Glutamatergic neuron (in vitro differentiated cells): ENCODE measurements at regions not wholly inside any gene's neighbourhood (a gene's known extent, or its start where the extent isn't known, plus 50 kb on each side); places are given as distances from the start of the nearest gene placed in this dataset.

Source experiments
- DNase-seq: peaks from one replicate; pipeline ENCODE4 v3.0.0; 2022
- H3K27ac Mint-ChIP-seq: one replicate; pipeline ENCODE4 v1.8.0; 2020; ENCODE audit warnings: mild to moderate bottlenecking, mixed read lengths, inconsistent platforms; ENCODE audit not compliant: unreplicated experiment
- H3K27me3 Mint-ChIP-seq: one replicate; pipeline ENCODE4 v1.8.0; 2020; ENCODE audit warnings: mild to moderate bottlenecking, moderate library complexity, mixed read lengths, inconsistent platforms; ENCODE audit not compliant: unreplicated experiment
- H3K36me3 Mint-ChIP-seq: one replicate; pipeline ENCODE4 v1.8.0; 2020; ENCODE audit warnings: mild to moderate bottlenecking, mixed read lengths, inconsistent platforms; ENCODE audit not compliant: unreplicated experiment
- H3K4me1 Mint-ChIP-seq: one replicate; pipeline ENCODE4 v1.8.0; 2020; ENCODE audit warnings: mild to moderate bottlenecking, low read depth, mixed read lengths, inconsistent platforms; ENCODE audit not compliant: unreplicated experiment
- H3K4me3 Mint-ChIP-seq: one replicate; pipeline ENCODE4 v1.8.0; 2020; ENCODE audit warnings: mild to moderate bottlenecking, mixed read lengths, inconsistent platforms; ENCODE audit not compliant: unreplicated experiment
- H3K9me3 Mint-ChIP-seq: one replicate; pipeline ENCODE4 v1.8.0; 2020; ENCODE audit warnings: mild to moderate bottlenecking, moderate library complexity, mixed read lengths, inconsistent platforms; ENCODE audit not compliant: unreplicated experiment
- CTCF ChIP-seq: fragments of 200-600 bp; sonication (generic); IDR thresholded peaks from one replicate; pipeline ENCODE4 v1.5.0; 2021; ENCODE audit not compliant: partially characterized antibody, unreplicated experiment

GRCh38 chr4:24279911-24280375 is 304.4 kb downstream of the DHX15 start:
- H3K4me1 Mint-ChIP-seq, result peaks cover 14% of the 10 kb centered on the region
- H3K4me3 Mint-ChIP-seq, result no peak overlapping the region
- H3K27ac Mint-ChIP-seq, result no peak overlapping the region
- no peak for TF ChIP-seq CTCF
- DNase-seq, result no peak
- peaks cover 1% of the 10 kb centered on the region for H3K9me3 Mint-ChIP-seq
- no peaks in the 10 kb centered on the region for H3K36me3 Mint-ChIP-seq
- peaks cover 2% of the 10 kb centered on the region for H3K27me3 Mint-ChIP-seq

- Mint-ChIP-seq H3K27me3 (peaks cover 2% of the 10 kb centered on the region), H3K4me1 (peaks cover 14% of the 10 kb centered on the region), H3K27ac (no peak overlapping the region), H3K4me3 (no peak overlapping the region), H3K36me3 (no peaks in the 10 kb centered on the region), H3K9me3 (peaks cover 1% of the 10 kb centered on the region)
- DNase-seq, result no peak
- no peak for TF ChIP-seq CTCF
These were observed 304.9 kb downstream of the DHX15 start for GRCh38 chr4:24279469-24279868.

DNA sequence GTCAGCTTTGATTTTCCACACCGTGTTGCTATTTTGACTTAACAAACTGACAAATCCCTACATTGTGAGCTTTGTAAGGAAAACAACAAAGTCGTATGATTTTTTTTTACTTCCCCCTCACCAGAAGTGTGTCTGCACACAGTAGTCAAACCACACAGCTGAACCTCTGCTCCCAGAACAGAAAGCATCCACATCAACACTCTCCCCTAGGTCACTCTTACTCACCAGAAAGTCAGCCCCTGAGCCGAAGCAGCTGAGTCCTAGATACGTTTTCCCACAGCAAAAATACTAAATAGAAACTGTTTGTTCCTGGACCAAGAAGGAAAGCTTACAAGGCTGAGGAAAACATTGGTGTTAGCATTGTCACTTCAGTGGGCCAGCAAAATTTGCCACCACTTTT is 305.7 kb downstream of the DHX15 start:
- DNase-seq, result no peak
- Mint-ChIP-seq H3K36me3 (no peaks in the 10 kb centered on the region), H3K27ac (no peak overlapping the region), H3K27me3 (peaks cover 2% of the 10 kb centered on the region), H3K4me3 (no peak overlapping the region), H3K9me3 (peaks cover 1% of the 10 kb centered on the region), H3K4me1 (peaks cover 14% of the 10 kb centered on the region)
- no peak for TF ChIP-seq CTCF

DNA sequence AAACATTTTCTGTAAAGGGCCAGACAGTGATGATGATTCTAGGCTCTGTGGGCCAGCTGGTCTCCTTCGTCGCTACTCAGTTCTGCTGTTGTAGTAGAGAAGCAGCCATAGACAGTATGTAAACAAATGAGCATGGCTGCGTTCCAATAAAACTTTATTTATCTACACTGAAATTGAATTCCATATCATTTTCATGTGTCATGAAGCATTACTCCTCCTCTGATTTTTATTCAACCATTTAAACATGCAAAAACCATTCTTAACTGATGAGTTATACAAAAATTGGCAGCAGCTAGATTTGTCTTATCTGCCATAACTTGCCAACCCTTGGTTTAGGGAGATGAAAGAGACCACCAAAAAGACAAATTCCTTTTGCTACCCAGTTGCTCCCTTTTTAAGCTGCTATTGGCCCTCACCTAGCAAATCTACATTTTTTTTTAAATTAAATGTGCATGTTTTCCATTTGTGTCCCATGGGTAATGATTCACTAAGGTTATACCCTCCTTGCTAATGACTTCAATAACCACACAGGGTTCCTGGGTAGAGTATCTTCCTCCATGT is 309.9 kb downstream of the DHX15 start:
- no peak for DNase-seq
- Mint-ChIP-seq H3K36me3 (no peaks in the 10 kb centered on the region), H3K4me3 (no peak overlapping the region), H3K4me1 (peaks cover 5% of the 10 kb centered on the region), H3K27me3 (no peaks in the 10 kb centered on the region), H3K27ac (no peak overlapping the region), H3K9me3 (no peaks in the 10 kb centered on the region)
- TF ChIP-seq CTCF, result no peak

- no peaks in the 10 kb centered on the region for H3K27me3 Mint-ChIP-seq
- H3K9me3 Mint-ChIP-seq, result no peaks in the 10 kb centered on the region
- no peaks in the 10 kb centered on the region for H3K36me3 Mint-ChIP-seq
- no peak for TF ChIP-seq CTCF
- H3K27ac Mint-ChIP-seq, result no peak overlapping the region
- no peak overlapping the region for H3K4me3 Mint-ChIP-seq
- no peak for DNase-seq
- H3K4me1 Mint-ChIP-seq, result no peaks in the 10 kb centered on the region
These were observed 311.2 kb downstream of the DHX15 start for GRCh38 chr4:24273136-24273535.
